Superior temporal gyrus (tissue), 1 donor: ENCODE measurements at regions not wholly inside any gene's neighbourhood (a gene's known extent, or its start where the extent isn't known, plus 50 kb on each side); places are given as distances from the start of the nearest gene placed in this dataset.

Experiments used
- DNase-seq: peaks from one replicate; pipeline ENCODE4 v3.0.0-alpha.2; 2016; ENCODE audit errors: extremely low spot score

GRCh38 chr6:22621701-22622100 is 52.3 kb downstream of the HDGFL1 start:
- no peak for DNase-seq

- DNase-seq: no peak
These were observed 53.0 kb downstream of the HDGFL1 start for GRCh38 chr6:22622351-22622750.

DNA sequence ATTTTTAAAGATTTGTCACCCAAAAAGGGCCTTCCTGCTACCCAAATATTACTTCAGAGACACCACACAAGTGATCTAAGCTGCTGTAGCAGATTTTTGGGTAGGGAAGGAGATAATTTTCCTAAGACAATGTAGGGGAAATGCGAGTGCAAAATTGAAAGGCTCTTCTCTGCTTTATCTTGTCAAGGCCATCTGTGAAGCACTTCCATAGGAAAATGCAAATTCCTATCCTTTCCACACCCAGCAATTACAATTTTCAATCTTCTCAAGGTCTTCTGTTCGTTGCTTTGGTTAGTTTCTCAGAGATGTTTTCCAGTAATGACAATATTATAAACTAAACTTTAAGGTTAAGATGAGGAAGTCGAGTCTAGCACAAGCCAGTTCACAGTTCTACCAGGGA is 53.4 kb downstream of the HDGFL1 start:
- no peak for DNase-seq

- no peak for DNase-seq
These were observed 58.3 kb downstream of the HDGFL1 start for GRCh38 chr6:22627644-22628043.

DNA sequence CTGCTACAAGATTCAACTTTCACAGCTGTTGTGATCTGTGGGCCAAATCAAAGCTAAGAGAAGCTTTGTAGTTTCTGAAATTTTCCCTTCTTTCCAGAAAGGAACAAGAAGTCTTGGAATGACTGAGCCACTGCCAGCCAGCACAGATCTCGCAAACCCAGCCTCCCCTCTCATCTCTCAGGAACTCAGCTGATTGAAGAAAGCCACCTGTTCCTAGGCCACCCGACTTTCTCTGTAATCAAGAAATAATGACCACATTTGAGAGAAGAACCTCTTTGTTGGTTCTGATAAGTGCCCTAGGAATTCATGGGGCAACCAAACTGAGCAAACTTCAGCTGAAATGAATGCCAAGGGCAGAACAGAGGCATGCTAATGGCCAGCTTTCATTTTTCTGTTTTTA is 61.7 kb downstream of the HDGFL1 start:
- DNase-seq: no peak

GRCh38 chr6:22632581-22633145 is 63.3 kb downstream of the HDGFL1 start:
- DNase-seq: no peak

GRCh38 chr6:22636452-22636851 is 67.1 kb downstream of the HDGFL1 start:
- DNase-seq: no peak

GRCh38 chr6:22637782-22638181 is 68.4 kb downstream of the HDGFL1 start:
- no peak for DNase-seq

DNA sequence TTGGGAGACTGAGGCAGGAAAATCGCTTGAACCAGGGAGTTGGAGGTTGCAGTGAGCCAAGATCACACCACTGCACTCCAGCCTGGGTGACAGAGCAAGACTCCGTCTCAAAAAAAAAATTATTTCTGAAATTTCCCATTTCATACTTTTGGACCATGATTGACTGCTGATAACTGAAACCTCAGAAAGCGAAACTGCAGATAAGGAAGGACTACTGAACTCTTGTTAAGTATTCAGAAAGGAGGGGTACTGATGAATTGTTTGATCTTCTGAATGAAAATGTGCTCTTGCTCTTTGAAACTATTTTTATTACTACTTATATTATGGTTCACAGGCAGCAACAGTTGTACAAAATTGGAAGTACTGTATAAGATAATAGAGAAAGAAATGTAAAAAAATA is 69.0 kb downstream of the HDGFL1 start:
- no peak for DNase-seq

DNA sequence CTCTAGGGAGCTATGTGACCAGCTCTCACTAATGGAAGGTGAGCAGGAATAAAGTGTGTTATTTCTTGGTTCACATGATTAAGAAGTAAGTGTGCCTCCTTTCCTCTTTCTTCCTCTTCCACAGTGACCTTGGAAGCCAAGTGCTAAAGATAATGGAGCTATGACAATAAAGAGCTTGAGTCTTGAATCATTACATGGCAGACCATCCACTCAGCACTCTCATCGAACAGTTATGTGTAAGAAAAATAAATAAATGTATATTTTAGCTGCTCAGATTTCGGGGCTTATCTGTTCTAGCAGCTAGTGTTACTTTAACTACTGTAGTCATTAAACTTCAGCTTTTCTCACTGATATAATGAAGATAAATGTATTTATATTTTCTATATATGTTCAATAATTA is 72.9 kb downstream of the HDGFL1 start:
- no peak for DNase-seq

DNA sequence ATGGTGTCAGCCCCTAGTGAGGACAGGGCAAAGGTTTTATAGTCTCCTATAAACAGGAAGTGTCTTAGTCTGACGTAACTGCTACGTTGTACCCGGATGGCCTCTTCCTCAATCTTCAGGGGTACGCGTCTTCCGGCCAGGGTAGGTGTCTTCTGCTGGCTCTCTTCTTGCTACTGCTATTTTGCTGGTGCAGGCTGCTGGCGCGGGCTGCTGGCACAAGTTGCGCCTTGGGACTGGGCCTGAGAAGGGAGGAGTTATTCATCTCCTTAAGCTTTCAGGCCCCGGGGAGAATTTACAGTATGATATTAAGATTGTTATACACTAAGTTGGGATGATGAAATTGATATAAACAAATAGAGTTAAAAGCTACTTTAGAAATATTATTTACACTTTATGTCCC is 74.4 kb downstream of the HDGFL1 start:
- no peak for DNase-seq

DNA sequence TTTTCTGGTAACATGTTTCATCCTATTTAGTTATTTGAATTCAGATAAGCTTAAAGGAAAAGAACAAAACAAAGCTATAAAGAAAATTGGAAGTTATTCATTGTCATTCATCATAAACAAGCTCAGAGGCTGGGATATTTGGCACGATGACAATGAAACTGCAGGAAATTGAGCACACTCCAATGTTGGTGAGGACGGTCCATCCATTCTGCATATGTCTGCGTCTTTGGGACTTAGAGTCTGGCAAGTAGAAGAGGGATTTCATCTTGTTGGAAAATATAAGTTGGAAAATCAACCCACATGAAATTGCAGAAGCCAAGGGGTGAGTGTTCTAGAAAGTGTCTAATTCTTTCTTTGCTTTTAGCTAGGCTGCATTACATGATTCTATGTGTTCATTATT is 78.4 kb downstream of the HDGFL1 start:
- DNase-seq: no peak

DNA sequence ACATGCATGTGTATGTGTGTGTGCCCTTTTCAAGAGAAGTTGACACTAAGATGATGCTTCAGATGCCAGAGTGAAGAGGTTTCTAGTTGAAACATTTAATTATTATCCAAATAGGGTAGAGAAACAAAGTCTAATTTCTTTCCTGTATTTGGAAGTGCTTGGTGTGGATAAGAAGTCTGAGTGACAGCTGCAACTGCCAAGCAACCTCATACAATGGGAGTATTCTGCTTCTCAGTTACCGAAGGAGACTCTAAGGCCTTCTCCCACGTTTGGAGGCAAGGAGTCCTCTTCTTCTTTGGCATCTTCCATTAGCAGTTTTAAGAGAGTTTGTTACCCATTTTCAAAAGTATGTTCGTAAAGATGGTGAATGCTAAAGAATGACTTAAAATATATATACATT is 82.4 kb downstream of the HDGFL1 start:
- DNase-seq: no peak

GRCh38 chr6:22653980-22654610 is 84.7 kb downstream of the HDGFL1 start:
- DNase-seq: peak; percentile 83

GRCh38 chr6:22656706-22657351 is 87.5 kb downstream of the HDGFL1 start:
- no peak for DNase-seq

DNA sequence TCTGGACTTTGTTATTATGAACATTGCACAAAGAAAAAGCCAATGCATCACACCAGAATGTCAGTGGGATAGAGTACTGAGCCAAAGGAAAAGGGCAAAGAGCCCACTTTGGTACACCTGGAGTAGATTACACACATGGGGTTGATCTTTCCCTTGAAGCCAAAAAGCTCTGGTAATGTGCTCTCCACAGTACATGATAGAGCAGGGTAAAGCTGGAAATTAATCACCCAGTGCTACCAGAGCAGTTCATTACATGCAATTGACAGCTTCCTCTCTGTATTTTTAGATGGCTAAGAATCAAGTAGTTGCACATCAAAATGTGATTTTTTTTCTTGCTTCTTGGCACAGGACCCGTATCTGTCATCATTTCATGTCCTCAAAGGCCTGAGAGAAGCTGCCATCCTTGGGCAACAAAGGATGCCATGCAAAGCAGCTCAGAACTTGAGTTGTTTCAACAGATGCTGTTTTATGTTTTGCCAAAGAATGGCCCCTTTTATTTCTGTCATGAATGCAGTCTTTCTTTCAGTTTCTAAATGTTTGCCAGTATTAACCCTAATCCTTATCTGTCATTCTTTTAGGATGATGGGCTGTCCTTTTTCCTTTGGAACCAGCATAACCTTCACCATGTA is 88.1 kb downstream of the HDGFL1 start:
- peak; percentile 96 for DNase-seq

DNA sequence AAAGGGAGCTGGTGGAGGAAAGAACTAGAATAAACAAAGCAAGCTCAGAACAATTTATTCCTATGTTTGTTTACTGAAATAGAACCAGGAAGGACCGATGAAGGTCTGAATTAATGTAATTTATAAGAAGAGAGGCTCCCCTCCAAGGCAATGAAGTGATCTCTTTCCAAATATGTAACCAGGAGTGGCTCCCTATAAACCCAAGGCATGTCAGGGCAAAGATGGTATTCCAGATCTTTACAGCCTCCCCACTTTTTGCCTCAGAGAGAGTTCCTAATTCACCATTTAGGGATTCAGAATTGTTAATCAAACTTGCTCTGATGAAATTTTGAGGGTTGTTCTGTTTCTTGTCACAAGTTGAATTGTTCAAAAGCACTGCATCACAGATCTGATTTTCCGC is 88.8 kb downstream of the HDGFL1 start:
- DNase-seq: no peak

- no peak for DNase-seq
These were observed 89.6 kb downstream of the HDGFL1 start for GRCh38 chr6:22658934-22659333.

- DNase-seq: no peak
These were observed 95.6 kb downstream of the HDGFL1 start for GRCh38 chr6:22664968-22665367.

- no peak for DNase-seq
These were observed 96.7 kb downstream of the HDGFL1 start for GRCh38 chr6:22666021-22666420.

- DNase-seq: no peak
These were observed 97.2 kb downstream of the HDGFL1 start for GRCh38 chr6:22666586-22666985.

DNA sequence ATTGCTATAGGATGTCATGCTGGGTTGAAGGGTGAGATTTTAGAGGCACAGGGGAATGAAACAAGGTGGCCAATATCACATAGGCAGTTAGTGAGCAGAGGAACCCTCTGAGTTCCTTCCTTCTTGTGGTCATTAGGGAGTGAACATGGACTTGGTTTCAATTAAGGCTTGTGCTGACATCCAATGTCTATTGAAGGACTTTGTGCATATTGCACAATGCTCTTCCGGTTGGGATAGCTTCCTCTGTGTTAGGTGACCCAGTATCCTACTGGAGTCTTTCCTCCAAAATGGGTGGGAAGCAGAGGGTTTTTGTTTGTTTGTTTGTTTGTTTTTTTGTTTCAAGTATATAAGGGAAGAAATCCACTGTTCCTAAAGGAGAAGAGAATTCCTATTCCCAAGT is 98.5 kb downstream of the HDGFL1 start:
- DNase-seq: no peak

GRCh38 chr6:22668307-22668706 is 98.9 kb downstream of the HDGFL1 start:
- no peak for DNase-seq
